Endothelial cell of umbilical vein (primary cell): ENCODE measurements at regions not wholly inside any gene's neighbourhood (a gene's known extent, or its start where the extent isn't known, plus 50 kb on each side); places are given as distances from the start of the nearest gene placed in this dataset.

ENCODE experiments used
- BruUV-seq: library from RNA; stranded (reverse); fragments of 400-500 nt; replicated peaks from 2 replicates; lab custom pipeline; 2021; lab: Mats Ljungman, UMichigan
- CTCF ChIA-PET: fragments of 300-600, 350-600 bp; sonication (Branson Sonifier 250); formaldehyde crosslinking; loops from one replicate; lab custom pipeline; 2021; ENCODE audit warnings: antibody characterized with exemption, inconsistent platforms; lab: Charles Lee
- POLR2A ChIA-PET: fragments of 300-600, 350-600 bp; sonication (Branson Sonifier 250); formaldehyde crosslinking; loops from one replicate; lab custom pipeline; 2021; ENCODE audit warnings: antibody characterized with exemption, inconsistent platforms; lab: Charles Lee
- DNase-seq: peaks from one replicate; pipeline ENCODE4 v3.0.0-alpha.2; 2011; ENCODE audit warnings: low read depth, low spot score
- FAIRE-seq: peaks from 2 replicates; lab custom pipeline; 2011; peaks lifted over from hg19 to GRCh38; lab: Jason Lieb, UNC
- H2AFZ ChIP-seq: 2 replicates; pipeline ENCODE4 v1.6.0; 2012; ENCODE audit warnings: low read depth, low read length, control low read depth, inconsistent platforms
- H3K27ac ChIP-seq: 2 replicates; pipeline ENCODE4 v1.5.1; 2011; ENCODE audit warnings: low read depth, mild to moderate bottlenecking, control low read depth, low read length, moderate library complexity; ENCODE audit not compliant: insufficient read depth
- H3K27me3 ChIP-seq, 2 experiments: 2 replicates each; pipeline versions ENCODE4 v1.6.0 to v1.6.1; 2011; ENCODE audit warnings: low read length in 2 of 2, mixed read lengths in 1 of 2; ENCODE audit not compliant: control insufficient read depth in 2 of 2, insufficient read depth in 2 of 2
- H3K36me3 ChIP-seq, 2 experiments: 2 replicates in 1 of 2; 3 replicates in 1 of 2; pipeline ENCODE4 v1.5.1; 2011; ENCODE audit warnings: low read length in 2 of 2, mild to moderate bottlenecking in 1 of 2, moderate library complexity in 1 of 2; ENCODE audit not compliant: control insufficient read depth in 2 of 2, insufficient read depth in 2 of 2; ENCODE audit errors: extremely low read depth in 1 of 2
- H3K4me1 ChIP-seq: 3 replicates; pipeline ENCODE4 v1.5.1; 2011; ENCODE audit warnings: mild to moderate bottlenecking, low read length; ENCODE audit not compliant: control insufficient read depth, insufficient read depth; ENCODE audit errors: extremely low read depth
- H3K4me2 ChIP-seq: 2 replicates; pipeline ENCODE4 v1.6.1; 2011; ENCODE audit warnings: low read length, control low read depth, mixed read lengths; ENCODE audit not compliant: insufficient read depth
- H3K4me3 ChIP-seq, 3 experiments: fragments of 200-600 bp in 1 of 3; sonication (generic), shearing (Covaris generic) in 1 of 3; replicated peaks in 1 of 3; 2 replicates each; pipeline ENCODE4 v1.5.1; 2011 to 2016; ENCODE audit warnings: control low read depth in 3 of 3, low read length in 3 of 3, mild to moderate bottlenecking in 2 of 3, inconsistent platforms in 1 of 3, low read depth in 1 of 3, moderate library complexity in 1 of 3; ENCODE audit not compliant: insufficient read depth in 1 of 3
- H3K79me2 ChIP-seq: 2 replicates; pipeline ENCODE4 v1.6.0; 2012; ENCODE audit warnings: low read length, inconsistent platforms; ENCODE audit not compliant: control insufficient read depth, insufficient read depth
- H3K9ac ChIP-seq: replicated peaks from 2 replicates; pipeline ENCODE3; 2011; ENCODE audit warnings: low read length, control low read depth; ENCODE audit not compliant: insufficient read depth; ENCODE audit errors: extremely low read depth
- H3K9me1 ChIP-seq: replicated peaks from 3 replicates; pipeline ENCODE4 v1.6.0; 2011; ENCODE audit warnings: mild to moderate bottlenecking, low read length; ENCODE audit not compliant: control insufficient read depth, insufficient read depth; ENCODE audit errors: extremely low read depth
- H3K9me3 ChIP-seq: replicated peaks from 2 replicates; pipeline ENCODE4 v1.5.1; 2012; ENCODE audit warnings: low read length, inconsistent platforms; ENCODE audit not compliant: control insufficient read depth, insufficient read depth
- H4K20me1 ChIP-seq: replicated peaks from 2 replicates; pipeline ENCODE3; 2011; ENCODE audit warnings: mild to moderate bottlenecking, low read length; ENCODE audit not compliant: control insufficient read depth, insufficient read depth; ENCODE audit errors: extremely low read depth
- EZH2 ChIP-seq: IDR thresholded peaks from 2 replicates; pipeline ENCODE4 v1.6.1; 2012; ENCODE audit warnings: borderline replicate concordance, low read depth, mild to moderate bottlenecking, moderate library complexity, low read length, inconsistent platforms; ENCODE audit not compliant: severe bottlenecking
- FOS ChIP-seq: IDR thresholded peaks from 2 replicates; pipeline ENCODE4 v1.6.1; 2011; ENCODE audit warnings: mild to moderate bottlenecking, low read length, moderate library complexity, borderline replicate concordance; ENCODE audit not compliant: insufficient read depth
- JUN ChIP-seq: IDR thresholded peaks from 2 replicates; pipeline ENCODE4 v1.6.1; 2011; ENCODE audit warnings: borderline replicate concordance, low read depth; ENCODE audit not compliant: insufficient read length, insufficient read depth
- POLR2A ChIP-seq: IDR thresholded peaks from 2 replicates; pipeline ENCODE4 v1.6.1; 2012; ENCODE audit warnings: low read depth, mild to moderate bottlenecking, control low read depth, low read length
- POLR2AphosphoS5 ChIP-seq: IDR thresholded peaks from 2 replicates; pipeline ENCODE4 v1.6.1; 2012; ENCODE audit warnings: low read depth, mild to moderate bottlenecking, control low read depth, low read length, moderate library complexity; ENCODE audit not compliant: insufficient read depth
- dilution Hi-C: fragments of 300-500 bp; cut with MboI; formaldehyde crosslinking; loops from one replicate; pipeline ENCODE4 v1.15.0; 2019; ENCODE audit warnings: low sequenced_read_pairs; ENCODE audit not compliant: extremely low pct_ligation_motif_present
- intact Hi-C: fragments of 100-400 bp; cut with micrococcal nuclease; formaldehyde crosslinking; loops from one replicate; pipeline ENCODE4 v1.10.0; 2022
- TF ChIP-seq, protein P1 (sequence below), 2 donors: IDR thresholded peaks; 1 replicate in 1 of 2; 2 replicates in 1 of 2; pipeline ENCODE4 v1.5.1; 2011; ENCODE audit warnings: low read length in 2 of 2, mild to moderate bottlenecking in 2 of 2, moderate library complexity in 2 of 2, control low read depth in 1 of 2, inconsistent platforms in 1 of 2, low read depth in 1 of 2; ENCODE audit not compliant: insufficient read depth in 1 of 2; ENCODE audit errors: extremely low read depth in 1 of 2
- TF ChIP-seq, protein P2 (sequence below): IDR thresholded peaks from 2 replicates; pipeline ENCODE4 v1.6.1; 2011; ENCODE audit not compliant: insufficient read depth, insufficient read length

DNA sequence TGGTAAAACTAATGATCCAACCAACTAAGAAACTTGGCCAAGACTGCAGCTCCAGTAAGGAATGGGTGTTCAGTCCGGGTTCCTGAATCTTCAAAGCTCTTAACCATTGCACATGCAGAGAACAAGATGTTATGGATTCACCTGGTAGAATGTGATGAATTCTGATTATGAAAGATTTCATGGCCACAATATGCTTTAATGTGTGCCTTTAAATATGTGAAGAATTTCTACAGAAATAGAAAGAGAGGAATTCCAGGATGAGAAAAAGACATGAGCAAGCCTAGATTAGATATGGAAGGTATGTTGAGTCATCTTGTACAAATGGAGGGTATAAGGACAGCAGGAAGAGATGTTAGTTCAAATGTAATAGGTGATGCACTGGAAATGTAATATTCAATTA, 472.2 kb upstream of the TENM3 start:
- no peak for DNase-seq
- Histone ChIP-seq H3K36me3 (no peaks in the 10 kb centered on the region), H3K27me3 (no peaks in the 10 kb centered on the region), H3K4me3 (no peak overlapping the region), H4K20me1 (no peaks in the 10 kb centered on the region), H3K9ac (no peak overlapping the region), H3K79me2 (no peaks in the 10 kb centered on the region), H3K9me3 (peaks cover 2% of the 10 kb centered on the region), H2AFZ (no peak overlapping the region), H3K4me1 (no peaks in the 10 kb centered on the region), H3K4me2 (no peak overlapping the region), H3K27ac (no peak overlapping the region), H3K9me1 (no peaks in the 10 kb centered on the region)
- CTCF ChIA-PET, result no interaction called here
- intact Hi-C loops, result no loop called here
- POLR2A ChIA-PET, result no interaction called here
- FAIRE-seq, result no peak
- TF ChIP-seq, protein P1, sequence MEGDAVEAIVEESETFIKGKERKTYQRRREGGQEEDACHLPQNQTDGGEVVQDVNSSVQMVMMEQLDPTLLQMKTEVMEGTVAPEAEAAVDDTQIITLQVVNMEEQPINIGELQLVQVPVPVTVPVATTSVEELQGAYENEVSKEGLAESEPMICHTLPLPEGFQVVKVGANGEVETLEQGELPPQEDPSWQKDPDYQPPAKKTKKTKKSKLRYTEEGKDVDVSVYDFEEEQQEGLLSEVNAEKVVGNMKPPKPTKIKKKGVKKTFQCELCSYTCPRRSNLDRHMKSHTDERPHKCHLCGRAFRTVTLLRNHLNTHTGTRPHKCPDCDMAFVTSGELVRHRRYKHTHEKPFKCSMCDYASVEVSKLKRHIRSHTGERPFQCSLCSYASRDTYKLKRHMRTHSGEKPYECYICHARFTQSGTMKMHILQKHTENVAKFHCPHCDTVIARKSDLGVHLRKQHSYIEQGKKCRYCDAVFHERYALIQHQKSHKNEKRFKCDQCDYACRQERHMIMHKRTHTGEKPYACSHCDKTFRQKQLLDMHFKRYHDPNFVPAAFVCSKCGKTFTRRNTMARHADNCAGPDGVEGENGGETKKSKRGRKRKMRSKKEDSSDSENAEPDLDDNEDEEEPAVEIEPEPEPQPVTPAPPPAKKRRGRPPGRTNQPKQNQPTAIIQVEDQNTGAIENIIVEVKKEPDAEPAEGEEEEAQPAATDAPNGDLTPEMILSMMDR (IDR thresholded peaks at IDR 0.05; ENCODE audit: extremely low read depth in 1 of 2, insufficient read depth in 1 of 2, low read depth in 1 of 2, low read length in 2 of 2), result no peak
- TF ChIP-seq POLR2A (no peak), POLR2AphosphoS5 (no peak), JUN (no peak), FOS (no peak), EZH2 (no peak)
- TF ChIP-seq, protein P2, sequence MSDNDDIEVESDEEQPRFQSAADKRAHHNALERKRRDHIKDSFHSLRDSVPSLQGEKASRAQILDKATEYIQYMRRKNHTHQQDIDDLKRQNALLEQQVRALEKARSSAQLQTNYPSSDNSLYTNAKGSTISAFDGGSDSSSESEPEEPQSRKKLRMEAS, result no peak
- dilution Hi-C loops, result no loop called here
- no TSS peak for BruUV-seq

DNA sequence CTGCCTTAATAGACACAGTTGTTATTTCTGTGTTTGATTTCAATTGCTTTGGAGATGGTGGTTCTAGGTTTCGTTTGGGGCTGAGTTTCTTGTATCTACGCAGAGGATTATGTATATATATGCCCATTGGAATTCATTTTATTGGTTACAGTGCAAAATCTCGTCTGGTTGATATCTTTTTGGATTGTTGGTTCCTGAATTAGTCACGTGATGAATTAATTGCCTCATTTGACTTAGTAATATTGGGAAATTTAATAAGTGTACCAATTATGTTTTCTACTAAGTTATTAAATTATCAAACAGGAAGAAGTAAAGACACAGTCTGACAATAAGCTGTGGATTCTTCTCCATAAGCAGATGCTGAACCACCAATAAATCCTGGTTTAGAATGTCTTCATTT, 467.9 kb upstream of the TENM3 start:
- H3K36me3 ChIP-seq, result no peaks in the 10 kb centered on the region
- H3K9ac ChIP-seq, result no peak overlapping the region
- no peak for FAIRE-seq
- no TSS peak for BruUV-seq
- no peak for DNase-seq
- ChIA-PET CTCF (no interaction called here), POLR2A (no interaction called here)
- no peak for TF ChIP-seq POLR2A
- no peak for TF ChIP-seq EZH2
- no peak overlapping the region for H3K4me3 ChIP-seq
- H3K79me2 ChIP-seq, result no peaks in the 10 kb centered on the region
- H3K27ac ChIP-seq, result no peak overlapping the region
- no peaks in the 10 kb centered on the region for H3K9me3 ChIP-seq
- intact Hi-C loops (no loop called here), dilution Hi-C loops (no loop called here)
- H4K20me1 ChIP-seq, result no peaks in the 10 kb centered on the region
- H3K27me3 ChIP-seq, result no peaks in the 10 kb centered on the region
- no peaks in the 10 kb centered on the region for H3K9me1 ChIP-seq
- no peak overlapping the region for H3K4me2 ChIP-seq
- no peaks in the 10 kb centered on the region for H3K4me1 ChIP-seq
- H2AFZ ChIP-seq, result no peak overlapping the region
